Parathyroid adenoma (tissue), 2 donors: ENCODE measurements at regions not wholly inside any gene's neighbourhood (a gene's known extent, or its start where the extent isn't known, plus 50 kb on each side); places are given as distances from the start of the nearest gene placed in this dataset.

Experiments
- H2AFZ ChIP-seq: fragments of 300-600 bp; sonication (generic); one replicate; pipeline ENCODE4 v1.7.0; 2017; ENCODE audit warnings: antibody characterized with exemption, mild to moderate bottlenecking
- H3K27ac ChIP-seq: fragments of 300-600 bp; sonication (generic); one replicate; pipeline ENCODE4 v1.7.0; 2017
- H3K27me3 ChIP-seq: fragments of 300-600 bp; sonication (generic); one replicate; pipeline ENCODE4 v1.7.0; 2017; ENCODE audit warnings: low read length; ENCODE audit not compliant: control insufficient read depth, insufficient read depth
- H3K36me3 ChIP-seq: fragments of 300-600 bp; sonication (generic); one replicate; pipeline ENCODE4 v1.7.0; 2017; ENCODE audit warnings: low read length; ENCODE audit not compliant: control insufficient read depth, insufficient read depth
- H3K4me1 ChIP-seq: fragments of 300-600 bp; sonication (generic); one replicate; pipeline ENCODE4 v1.7.0; 2017; ENCODE audit warnings: control low read depth
- H3K4me2 ChIP-seq: fragments of 300-600 bp; sonication (generic); one replicate; pipeline ENCODE4 v1.7.0; 2017; ENCODE audit warnings: low read length
- H3K4me3 ChIP-seq: fragments of 300-600 bp; sonication (generic); one replicate; pipeline ENCODE4 v1.7.0; 2017; ENCODE audit warnings: low read depth, low read length
- H3K79me2 ChIP-seq: fragments of 300-600 bp; sonication (generic); one replicate; pipeline ENCODE4 v1.7.0; 2017; ENCODE audit warnings: control low read depth
- H3K9ac ChIP-seq: fragments of 300-600 bp; sonication (generic); one replicate; pipeline ENCODE4 v1.7.0; 2017; ENCODE audit warnings: mild to moderate bottlenecking
- H3K9me3 ChIP-seq: fragments of 300-600 bp; sonication (generic); one replicate; pipeline ENCODE4 v1.7.0; 2017; ENCODE audit warnings: low read length; ENCODE audit not compliant: control insufficient read depth
- TF ChIP-seq, protein P1 (sequence below): fragments of 300-600 bp; sonication (generic); IDR thresholded peaks from one replicate; pipeline ENCODE4 v1.7.0; 2017; ENCODE audit warnings: antibody characterized with exemption, mild to moderate bottlenecking
- donor health status: primary hyperparathyroidism.

DNA sequence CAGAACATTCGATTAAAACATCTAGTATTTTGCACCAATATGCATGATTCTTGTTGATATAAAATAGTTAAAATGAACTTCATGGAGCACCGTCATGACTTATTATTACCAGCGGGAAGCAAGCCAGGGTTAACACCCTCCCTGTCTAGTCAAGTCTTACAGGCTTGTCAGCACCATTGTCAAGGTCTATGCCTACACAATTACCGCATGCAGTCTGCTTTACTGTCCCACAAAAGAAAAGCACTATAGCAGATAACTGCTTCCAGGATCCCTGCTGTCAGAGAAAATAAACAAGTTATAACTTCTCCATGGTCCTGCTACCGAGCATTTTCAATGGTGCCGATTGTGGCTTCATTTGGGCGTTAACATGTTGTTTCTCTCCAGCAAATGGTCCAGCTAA, 968.0 kb upstream of the FAM98A start:
- no peaks in the 10 kb centered on the region for H3K9me3 ChIP-seq
- TF ChIP-seq, protein P1, sequence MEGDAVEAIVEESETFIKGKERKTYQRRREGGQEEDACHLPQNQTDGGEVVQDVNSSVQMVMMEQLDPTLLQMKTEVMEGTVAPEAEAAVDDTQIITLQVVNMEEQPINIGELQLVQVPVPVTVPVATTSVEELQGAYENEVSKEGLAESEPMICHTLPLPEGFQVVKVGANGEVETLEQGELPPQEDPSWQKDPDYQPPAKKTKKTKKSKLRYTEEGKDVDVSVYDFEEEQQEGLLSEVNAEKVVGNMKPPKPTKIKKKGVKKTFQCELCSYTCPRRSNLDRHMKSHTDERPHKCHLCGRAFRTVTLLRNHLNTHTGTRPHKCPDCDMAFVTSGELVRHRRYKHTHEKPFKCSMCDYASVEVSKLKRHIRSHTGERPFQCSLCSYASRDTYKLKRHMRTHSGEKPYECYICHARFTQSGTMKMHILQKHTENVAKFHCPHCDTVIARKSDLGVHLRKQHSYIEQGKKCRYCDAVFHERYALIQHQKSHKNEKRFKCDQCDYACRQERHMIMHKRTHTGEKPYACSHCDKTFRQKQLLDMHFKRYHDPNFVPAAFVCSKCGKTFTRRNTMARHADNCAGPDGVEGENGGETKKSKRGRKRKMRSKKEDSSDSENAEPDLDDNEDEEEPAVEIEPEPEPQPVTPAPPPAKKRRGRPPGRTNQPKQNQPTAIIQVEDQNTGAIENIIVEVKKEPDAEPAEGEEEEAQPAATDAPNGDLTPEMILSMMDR: no peak
- H3K36me3 ChIP-seq: no peaks in the 10 kb centered on the region
- H3K79me2 ChIP-seq: no peaks in the 10 kb centered on the region
- H2AFZ ChIP-seq: no peak overlapping the region
- H3K27me3 ChIP-seq: no peaks in the 10 kb centered on the region
- no peak overlapping the region for H3K4me2 ChIP-seq
- H3K4me1 ChIP-seq: no peaks in the 10 kb centered on the region
- H3K9ac ChIP-seq: no peak overlapping the region
- H3K27ac ChIP-seq: no peak overlapping the region
- no peak overlapping the region for H3K4me3 ChIP-seq

DNA sequence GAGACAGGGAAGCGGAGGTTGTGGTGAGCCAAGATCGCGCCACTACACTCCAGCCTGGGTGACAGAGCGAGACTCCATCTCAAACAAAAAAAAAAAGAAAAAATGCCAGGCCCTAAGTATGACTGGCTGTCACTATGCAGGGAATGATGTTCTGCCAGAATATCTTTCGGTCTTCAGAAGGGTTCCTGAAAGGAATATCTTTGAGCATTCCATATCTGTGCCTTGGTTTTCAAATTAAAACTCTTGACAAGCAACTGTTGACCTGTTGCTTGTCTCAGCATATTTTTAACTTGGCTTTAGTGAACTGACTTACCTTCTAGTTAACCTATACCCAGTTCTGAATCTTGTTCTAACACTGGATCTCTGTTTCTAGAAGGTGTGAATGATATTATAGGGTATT, 953.2 kb upstream of the FAM98A start:
- TF ChIP-seq, protein P1: no peak
- Histone ChIP-seq H3K4me1 (no peaks in the 10 kb centered on the region), H2AFZ (no peak overlapping the region), H3K9me3 (no peaks in the 10 kb centered on the region), H3K79me2 (no peaks in the 10 kb centered on the region), H3K4me2 (no peak overlapping the region), H3K27ac (no peak overlapping the region), H3K27me3 (no peaks in the 10 kb centered on the region), H3K36me3 (no peaks in the 10 kb centered on the region), H3K9ac (no peak overlapping the region), H3K4me3 (no peak overlapping the region)

DNA sequence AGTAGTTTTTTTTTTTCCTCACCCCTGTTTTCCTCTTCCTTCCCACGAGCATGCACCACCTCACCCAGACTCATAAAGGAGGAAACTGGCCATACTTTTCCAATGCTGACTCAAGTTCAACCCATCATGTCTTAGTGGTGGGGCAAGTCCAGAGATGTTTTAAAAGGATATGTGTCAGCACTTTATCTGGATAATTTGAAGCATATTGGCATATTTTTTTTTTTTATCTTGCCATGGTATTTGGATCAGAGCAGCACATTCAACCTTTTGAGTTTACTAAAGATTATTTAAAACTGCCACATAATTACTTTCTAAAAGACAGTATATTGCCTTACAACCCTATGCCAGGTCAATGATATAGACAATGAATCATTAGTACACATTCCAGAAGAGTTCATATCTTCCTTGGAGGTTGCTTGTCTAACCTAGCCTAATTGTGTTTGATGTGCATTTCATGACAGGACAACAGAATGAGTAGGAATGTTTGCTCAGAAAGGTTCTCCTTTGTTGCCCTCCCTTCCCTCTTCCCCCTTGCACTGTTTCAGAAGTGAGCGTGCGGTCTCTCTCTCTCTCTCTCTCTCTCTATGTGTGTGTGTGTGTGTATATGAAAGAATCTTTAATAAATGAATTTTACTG, 950.7 kb upstream of the FAM98A start:
- no peak overlapping the region for H2AFZ ChIP-seq
- no peaks in the 10 kb centered on the region for H3K36me3 ChIP-seq
- H3K4me1 ChIP-seq: no peaks in the 10 kb centered on the region
- no peak overlapping the region for H3K27ac ChIP-seq
- H3K9ac ChIP-seq: no peak overlapping the region
- no peak overlapping the region for H3K4me2 ChIP-seq
- TF ChIP-seq, protein P1: no peak
- no peaks in the 10 kb centered on the region for H3K9me3 ChIP-seq
- H3K27me3 ChIP-seq: no peaks in the 10 kb centered on the region
- H3K79me2 ChIP-seq: no peaks in the 10 kb centered on the region
- H3K4me3 ChIP-seq: no peak overlapping the region

DNA sequence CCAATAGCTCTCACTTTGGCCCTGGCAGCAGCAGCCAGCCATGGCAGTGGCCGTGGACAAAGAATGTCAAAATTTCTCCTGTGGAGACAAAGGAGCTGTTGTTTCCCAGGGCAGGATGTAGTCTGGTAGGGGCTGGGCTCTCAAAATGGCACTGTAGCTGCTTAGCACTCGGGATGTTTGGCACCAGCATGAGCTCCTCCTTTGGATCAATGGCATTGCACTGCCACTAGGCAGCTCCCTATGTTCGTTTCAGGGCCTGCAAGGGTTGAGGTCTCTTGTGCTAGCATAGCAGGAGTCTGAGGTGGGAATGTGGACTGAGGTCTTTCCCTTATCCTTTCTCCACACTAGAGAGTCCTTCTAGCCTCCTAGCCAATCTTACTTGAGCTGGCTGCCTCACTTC, 948.8 kb upstream of the FAM98A start:
- H2AFZ ChIP-seq: no peak overlapping the region
- no peak overlapping the region for H3K4me2 ChIP-seq
- H3K4me3 ChIP-seq: no peak overlapping the region
- no peaks in the 10 kb centered on the region for H3K36me3 ChIP-seq
- H3K4me1 ChIP-seq: no peaks in the 10 kb centered on the region
- TF ChIP-seq, protein P1: no peak
- H3K79me2 ChIP-seq: no peaks in the 10 kb centered on the region
- H3K27ac ChIP-seq: no peak overlapping the region
- no peaks in the 10 kb centered on the region for H3K27me3 ChIP-seq
- no peak overlapping the region for H3K9ac ChIP-seq
- no peaks in the 10 kb centered on the region for H3K9me3 ChIP-seq

- Histone ChIP-seq H3K4me1 (no peaks in the 10 kb centered on the region), H2AFZ (no peak overlapping the region), H3K36me3 (no peaks in the 10 kb centered on the region), H3K9ac (no peak overlapping the region), H3K4me3 (no peak overlapping the region), H3K9me3 (no peaks in the 10 kb centered on the region), H3K27me3 (no peaks in the 10 kb centered on the region), H3K79me2 (no peaks in the 10 kb centered on the region), H3K4me2 (no peak overlapping the region), H3K27ac (no peak overlapping the region)
- TF ChIP-seq, protein P1: no peak
These were observed 948.2 kb upstream of the FAM98A start for GRCh38 chr2:34547340-34547739.
